Astrocyte (in vitro differentiated cells and primary cell): ENCODE measurements at regions not wholly inside any gene's neighbourhood (a gene's known extent, or its start where the extent isn't known, plus 50 kb on each side); places are given as distances from the start of the nearest gene placed in this dataset.

Experiments used
- EZH2 ChIP-seq: IDR thresholded peaks from 2 replicates; pipeline ENCODE4 v1.6.1; 2012; ENCODE audit warnings: mild to moderate bottlenecking, low read length, inconsistent platforms; ENCODE audit not compliant: insufficient read depth
- TF ChIP-seq, protein P1 (sequence below): IDR thresholded peaks from 2 replicates; pipeline ENCODE4 v1.5.1; 2011; ENCODE audit warnings: low read depth, mild to moderate bottlenecking, inconsistent platforms, low read length, moderate library complexity; ENCODE audit not compliant: insufficient read depth

- TF ChIP-seq, protein P1, sequence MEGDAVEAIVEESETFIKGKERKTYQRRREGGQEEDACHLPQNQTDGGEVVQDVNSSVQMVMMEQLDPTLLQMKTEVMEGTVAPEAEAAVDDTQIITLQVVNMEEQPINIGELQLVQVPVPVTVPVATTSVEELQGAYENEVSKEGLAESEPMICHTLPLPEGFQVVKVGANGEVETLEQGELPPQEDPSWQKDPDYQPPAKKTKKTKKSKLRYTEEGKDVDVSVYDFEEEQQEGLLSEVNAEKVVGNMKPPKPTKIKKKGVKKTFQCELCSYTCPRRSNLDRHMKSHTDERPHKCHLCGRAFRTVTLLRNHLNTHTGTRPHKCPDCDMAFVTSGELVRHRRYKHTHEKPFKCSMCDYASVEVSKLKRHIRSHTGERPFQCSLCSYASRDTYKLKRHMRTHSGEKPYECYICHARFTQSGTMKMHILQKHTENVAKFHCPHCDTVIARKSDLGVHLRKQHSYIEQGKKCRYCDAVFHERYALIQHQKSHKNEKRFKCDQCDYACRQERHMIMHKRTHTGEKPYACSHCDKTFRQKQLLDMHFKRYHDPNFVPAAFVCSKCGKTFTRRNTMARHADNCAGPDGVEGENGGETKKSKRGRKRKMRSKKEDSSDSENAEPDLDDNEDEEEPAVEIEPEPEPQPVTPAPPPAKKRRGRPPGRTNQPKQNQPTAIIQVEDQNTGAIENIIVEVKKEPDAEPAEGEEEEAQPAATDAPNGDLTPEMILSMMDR, result no peak
- TF ChIP-seq EZH2, result no peak
Measured at GRCh38 chr4:111957997-111958396, 187.3 kb upstream of the FAM241A start.
